ENCODE measurements at regions not wholly inside any gene's neighbourhood (a gene's known extent, or its start where the extent isn't known, plus 50 kb on each side); places are given as distances from the start of the nearest gene placed in this dataset.
"Not testable (repeated sequence)": the region's sequence is repeated elsewhere in the genome, so short reads cannot be mapped to it uniquely, and the experiment has no call there.

- WGBS, 10 experiments: 42 to 91% (median 78%) methylated on average over 1 to 7 of the region's 7 CpGs; no CpG with 5 or more reads in 1 of the 10 experiments
- ATAC-seq (replicated peaks in 6 of 8): peak in 6 of 8 experiments; percentile 21 to 76 (median 37)
- Histone ChIP-seq H3K4me3 (no peak overlapping the region), H3K4me1 (replicated peaks in 1 of 2) (no peaks in the 10 kb centered on the region), H3K27ac (no peak overlapping the region)
- in situ Hi-C loops (cut with MboI; ENCODE audit: low pct_unique_long_range_greater_than_20kb in 2 of 9, low sequenced_read_pairs in 9 of 9, unreplicated experiment in 9 of 9): no loop called here
Observed at GRCh38 chr3:87436781-87437543, 160.6 kb upstream of the POU1F1 start.

GRCh38 chr3:87435926-87436620 is 159.7 kb upstream of the POU1F1 start:
- in situ Hi-C loops (cut with MboI; ENCODE audit: low pct_unique_long_range_greater_than_20kb in 2 of 9, low sequenced_read_pairs in 9 of 9, unreplicated experiment in 9 of 9): no loop called here
- H3K4me1 ChIP-seq (replicated peaks in 1 of 2): no peaks in the 10 kb centered on the region
- 0 to 55% (median 36%) methylated on average over 2 to 5 of the region's 5 CpGs for WGBS, 10 experiments
- ATAC-seq (replicated peaks in 6 of 8): peak in 1 of 8 experiments; percentile 42
- H3K4me3 ChIP-seq: no peak overlapping the region
- H3K27ac ChIP-seq: no peak overlapping the region

GRCh38 chr3:87433445-87433844 is 157.1 kb upstream of the POU1F1 start:
- in situ Hi-C loops (cut with MboI; ENCODE audit: low pct_unique_long_range_greater_than_20kb in 2 of 9, low sequenced_read_pairs in 9 of 9, unreplicated experiment in 9 of 9); H3K4me1 ChIP-seq (replicated peaks in 1 of 2); H3K4me3 ChIP-seq; ATAC-seq (replicated peaks in 6 of 8); H3K27ac ChIP-seq: not testable (repeated sequence)
- 10 to 100% (median 90%) methylated on average over 1 to 3 of the region's 3 CpGs for WGBS, 10 experiments

- 0 to 80% (median 50%) methylated on average over 1 to 2 of the region's 2 CpGs for WGBS, 10 experiments
Observed at GRCh38 chr3:87426918-87427317, 150.5 kb upstream of the POU1F1 start.

GRCh38 chr3:87425056-87425455 is 148.7 kb upstream of the POU1F1 start:
- in situ Hi-C loops (cut with MboI; ENCODE audit: low pct_unique_long_range_greater_than_20kb in 2 of 9, low sequenced_read_pairs in 9 of 9, unreplicated experiment in 9 of 9): no loop called here
- Histone ChIP-seq H3K4me3 (no peak overlapping the region), H3K4me1 (replicated peaks in 1 of 2) (no peaks in the 10 kb centered on the region), H3K27ac (no peak overlapping the region)
- no peak for ATAC-seq (replicated peaks in 6 of 8)
- WGBS, 10 experiments: 0 to 100% (median 84%) methylated on average over 1 to 3 of the region's 3 CpGs

More at GRCh38 chr3:87426918-87427317, 150.5 kb upstream of the POU1F1 start:
- Histone ChIP-seq H3K27ac (no peak overlapping the region), H3K4me3 (no peak overlapping the region), H3K4me1 (replicated peaks in 1 of 2) (no peaks in the 10 kb centered on the region)
- in situ Hi-C loops (cut with MboI; ENCODE audit: low pct_unique_long_range_greater_than_20kb in 2 of 9, low sequenced_read_pairs in 9 of 9, unreplicated experiment in 9 of 9): no loop called here
- ATAC-seq (replicated peaks in 6 of 8): peak in 7 of 8 experiments; percentile 41 to 86 (median 61)

GRCh38 chr3:87423336-87423735 is 147.0 kb upstream of the POU1F1 start:
- 16 to 100% (median 85%) methylated on average over 1 to 2 of the region's 2 CpGs for WGBS, 10 experiments
- no peak for ATAC-seq (replicated peaks in 6 of 8)
- Histone ChIP-seq H3K4me1 (replicated peaks in 1 of 2) (no peaks in the 10 kb centered on the region), H3K4me3 (no peak overlapping the region), H3K27ac (no peak overlapping the region)
- in situ Hi-C loops (cut with MboI; ENCODE audit: low pct_unique_long_range_greater_than_20kb in 2 of 9, low sequenced_read_pairs in 9 of 9, unreplicated experiment in 9 of 9): no loop called here

- no peak overlapping the region for H3K27ac ChIP-seq
- H3K4me1 ChIP-seq (replicated peaks in 1 of 2): no peaks in the 10 kb centered on the region
- in situ Hi-C loops (cut with MboI; ENCODE audit: low pct_unique_long_range_greater_than_20kb in 2 of 9, low sequenced_read_pairs in 9 of 9, unreplicated experiment in 9 of 9): no loop called here
- ATAC-seq (replicated peaks in 6 of 8): no peak
- H3K4me3 ChIP-seq: no peak overlapping the region
Observed at GRCh38 chr3:87422333-87422732, 145.9 kb upstream of the POU1F1 start.

GRCh38 chr3:87420171-87420570 is 143.8 kb upstream of the POU1F1 start:
- in situ Hi-C loops (cut with MboI; ENCODE audit: low pct_unique_long_range_greater_than_20kb in 2 of 9, low sequenced_read_pairs in 9 of 9, unreplicated experiment in 9 of 9): no loop called here
- Histone ChIP-seq H3K4me1 (replicated peaks in 1 of 2) (no peaks in the 10 kb centered on the region), H3K4me3 (no peak overlapping the region), H3K27ac (no peak overlapping the region)
- no peak for ATAC-seq (replicated peaks in 6 of 8)

GRCh38 chr3:87414271-87414670 is 137.9 kb upstream of the POU1F1 start:
- H3K4me3 ChIP-seq: no peak overlapping the region
- in situ Hi-C loops (cut with MboI; ENCODE audit: low pct_unique_long_range_greater_than_20kb in 2 of 9, low sequenced_read_pairs in 9 of 9, unreplicated experiment in 9 of 9): no loop called here
- H3K4me1 ChIP-seq (replicated peaks in 1 of 2): no peaks in the 10 kb centered on the region
- 0 to 33% (median 21%) methylated on average over 1 of the region's 1 CpG for WGBS, 10 experiments
- H3K27ac ChIP-seq: no peak overlapping the region
- peak in 3 of 8 experiments; percentile 34 to 68 (median 67) for ATAC-seq (replicated peaks in 6 of 8)

GRCh38 chr3:87413814-87414213 is 137.4 kb upstream of the POU1F1 start:
- peak in 3 of 8 experiments; percentile 90 to 97 (median 93) for ATAC-seq (replicated peaks in 6 of 8)
- in situ Hi-C loops (cut with MboI; ENCODE audit: low pct_unique_long_range_greater_than_20kb in 2 of 9, low sequenced_read_pairs in 9 of 9, unreplicated experiment in 9 of 9): no loop called here

GRCh38 chr3:87410110-87410509 is 133.7 kb upstream of the POU1F1 start:
- Histone ChIP-seq H3K4me1 (replicated peaks in 1 of 2) (no peaks in the 10 kb centered on the region), H3K27ac (no peak overlapping the region), H3K4me3 (no peak overlapping the region)
- no peak for ATAC-seq (replicated peaks in 6 of 8)
- in situ Hi-C loops (cut with MboI; ENCODE audit: low pct_unique_long_range_greater_than_20kb in 2 of 9, low sequenced_read_pairs in 9 of 9, unreplicated experiment in 9 of 9): no loop called here

More at GRCh38 chr3:87413814-87414213, 137.4 kb upstream of the POU1F1 start:
- no peaks in the 10 kb centered on the region for H3K4me1 ChIP-seq (replicated peaks in 1 of 2)
- 0 to 74% (median 58%) methylated on average over 1 to 3 of the region's 3 CpGs for WGBS, 10 experiments
- H3K27ac ChIP-seq: no peak overlapping the region
- no peak overlapping the region for H3K4me3 ChIP-seq

GRCh38 chr3:87398168-87398801 is 121.9 kb upstream of the POU1F1 start:
- in situ Hi-C loops (cut with MboI; ENCODE audit: low pct_unique_long_range_greater_than_20kb in 2 of 9, low sequenced_read_pairs in 9 of 9, unreplicated experiment in 9 of 9): no loop called here
- H3K4me1 ChIP-seq (replicated peaks in 1 of 2): no peaks in the 10 kb centered on the region
- peak in 3 of 8 experiments; percentile 63 to 93 (median 74) for ATAC-seq (replicated peaks in 6 of 8)
- no peak overlapping the region for H3K4me3 ChIP-seq
- 11 to 79% (median 59%) methylated on average over 1 to 4 of the region's 4 CpGs; no CpG with 5 or more reads in 1 of the 10 experiments for WGBS, 10 experiments
- no peak overlapping the region for H3K27ac ChIP-seq

GRCh38 chr3:87397211-87397610 is 120.8 kb upstream of the POU1F1 start:
- 39 to 100% (median 86%) methylated on average over 1 to 2 of the region's 2 CpGs for WGBS, 10 experiments
- in situ Hi-C loops (cut with MboI; ENCODE audit: low pct_unique_long_range_greater_than_20kb in 2 of 9, low sequenced_read_pairs in 9 of 9, unreplicated experiment in 9 of 9): no loop called here
- no peak overlapping the region for H3K27ac ChIP-seq
- H3K4me1 ChIP-seq (replicated peaks in 1 of 2): no peaks in the 10 kb centered on the region
- ATAC-seq (replicated peaks in 6 of 8): no peak
- H3K4me3 ChIP-seq: no peak overlapping the region
